GM23248 (cell line): ENCODE measurements at regions not wholly inside any gene's neighbourhood (a gene's known extent, or its start where the extent isn't known, plus 50 kb on each side); places are given as distances from the start of the nearest gene placed in this dataset.

Source experiments
- DNase-seq: peaks from one replicate; pipeline ENCODE4 v3.0.0-alpha.2; 2015
- H2AFZ ChIP-seq: fragments of 200-600 bp; sonication (generic); 2 replicates; pipeline ENCODE4 v1.6.1; 2016; ENCODE audit warnings: antibody characterized with exemption
- H3F3A ChIP-seq: fragments of 200-600 bp; sonication (generic); 2 replicates; pipeline ENCODE4 v1.6.1; 2016; ENCODE audit warnings: mild to moderate bottlenecking, antibody characterized with exemption, mixed run types; ENCODE audit not compliant: insufficient read depth
- H3K27ac ChIP-seq: fragments of 200-600 bp; sonication (generic); 2 replicates; pipeline ENCODE4 v1.5.1; 2016; ENCODE audit warnings: mild to moderate bottlenecking
- H3K27me3 ChIP-seq: fragments of 200-600 bp; sonication (generic); replicated peaks from 2 replicates; pipeline ENCODE4 v1.6.1; 2016; ENCODE audit warnings: mild to moderate bottlenecking; ENCODE audit not compliant: insufficient read depth
- H3K36me3 ChIP-seq: fragments of 200-600 bp; sonication (generic); 2 replicates; pipeline ENCODE4 v1.6.1; 2016; ENCODE audit warnings: low read depth, mild to moderate bottlenecking
- H3K4me1 ChIP-seq: fragments of 200-600 bp; sonication (generic); 2 replicates; pipeline ENCODE4 v1.6.1; 2016; ENCODE audit warnings: mild to moderate bottlenecking; ENCODE audit not compliant: insufficient read depth
- H3K4me2 ChIP-seq: fragments of 200-600 bp; sonication (generic); one replicate; pipeline ENCODE4 v1.6.1; 2016; ENCODE audit warnings: mild to moderate bottlenecking; ENCODE audit not compliant: unreplicated experiment
- H3K4me3 ChIP-seq: fragments of 200-600 bp; sonication (generic); 2 replicates; pipeline ENCODE4 v1.5.1; 2016; ENCODE audit warnings: mild to moderate bottlenecking
- H3K79me2 ChIP-seq: fragments of 200-600 bp; sonication (generic); 2 replicates; pipeline ENCODE4 v1.6.1; 2016; ENCODE audit warnings: mild to moderate bottlenecking; ENCODE audit not compliant: insufficient read depth
- H3K9ac ChIP-seq: fragments of 200-600 bp; sonication (generic); 2 replicates; pipeline ENCODE4 v1.6.1; 2016; ENCODE audit warnings: mild to moderate bottlenecking
- H3K9me2 ChIP-seq: fragments of 200-600 bp; sonication (generic); 2 replicates; pipeline ENCODE4 v1.6.1; 2016; ENCODE audit warnings: mixed run types, mild to moderate bottlenecking, moderate library complexity; ENCODE audit not compliant: insufficient read depth
- H3K9me3 ChIP-seq: fragments of 200-600 bp; sonication (generic); one replicate; pipeline ENCODE4 v1.6.1; 2017; ENCODE audit warnings: low read depth
- H4K20me1 ChIP-seq: fragments of 200-600 bp; sonication (generic); 2 replicates; pipeline ENCODE4 v1.6.0; 2016; ENCODE audit not compliant: insufficient read depth
- EZH2 ChIP-seq: fragments of 200-600 bp; sonication (generic); IDR thresholded peaks from 2 replicates; pipeline ENCODE4 v1.6.1; 2018; ENCODE audit warnings: antibody characterized with exemption, mild to moderate bottlenecking; ENCODE audit not compliant: insufficient read depth, poor library complexity, severe bottlenecking
- EZH2phosphoT487 ChIP-seq: fragments of 200-600 bp; sonication (generic); IDR thresholded peaks from 2 replicates; pipeline ENCODE4 v1.6.1; 2018; ENCODE audit warnings: antibody characterized with exemption, moderate library complexity, mild to moderate bottlenecking, low read depth; ENCODE audit not compliant: insufficient read depth
- WGBS, 2 experiments: methylation state at CpG; one replicate each; pipeline ENCODE4 v1.1.6; 2015 to 2017; ENCODE audit warnings: low lambda C conversion rate in 2 of 2, low coverage in 1 of 2; ENCODE audit errors: missing lambda C conversion rate in 2 of 2; 5-methylcytosine and 5-hydroxymethylcytosine counted together
- in situ Hi-C: fragments of 300-500 bp; cut with MboI; formaldehyde crosslinking; loops from 2 replicates; pipeline ENCODE4 v1.15.0; 2020

- in situ Hi-C loops = no loop called here
- Histone ChIP-seq H3K4me1 (no peaks in the 10 kb centered on the region), H3K4me3 (no peak overlapping the region), H2AFZ (no peak overlapping the region), H3K9me2 (no peaks in the 10 kb centered on the region), H3K27ac (no peak overlapping the region), H3K9me3 (no peaks in the 10 kb centered on the region), H3F3A (no peaks in the 10 kb centered on the region), H3K4me2 (no peak overlapping the region), H3K27me3 (no peaks in the 10 kb centered on the region), H4K20me1 (no peaks in the 10 kb centered on the region), H3K36me3 (no peaks in the 10 kb centered on the region), H3K9ac (no peak overlapping the region), H3K79me2 (no peaks in the 10 kb centered on the region)
- no peak for DNase-seq
- TF ChIP-seq EZH2phosphoT487 (no peak), EZH2 (no peak)
- WGBS, 2 experiments = 47 to 81% methylated on average over 2 of the region's 2 CpGs
These were observed 411.5 kb downstream of the RAP2B start for GRCh38 chr3:153573481-153573880.

GRCh38 chr3:153574445-153574844 lies 412.4 kb downstream of the RAP2B start:
- in situ Hi-C loops = no loop called here
- DNase-seq = no peak
- no peak overlapping the region for H3K9ac ChIP-seq

GRCh38 chr3:153577059-153577736 lies 415.2 kb downstream of the RAP2B start:
- in situ Hi-C loops = no loop called here
- H3K9ac ChIP-seq = no peak overlapping the region

More at GRCh38 chr3:153574445-153574844, 412.4 kb downstream of the RAP2B start:
- Histone ChIP-seq H3K36me3 (no peaks in the 10 kb centered on the region), H3K4me3 (no peak overlapping the region), H3K27me3 (no peaks in the 10 kb centered on the region), H3K9me2 (no peaks in the 10 kb centered on the region), H3K27ac (no peak overlapping the region), H3K4me1 (no peaks in the 10 kb centered on the region), H2AFZ (no peak overlapping the region), H3K79me2 (no peaks in the 10 kb centered on the region), H4K20me1 (no peaks in the 10 kb centered on the region), H3K9me3 (no peaks in the 10 kb centered on the region), H3F3A (no peaks in the 10 kb centered on the region), H3K4me2 (no peak overlapping the region)
- TF ChIP-seq EZH2 (no peak), EZH2phosphoT487 (no peak)
- WGBS, 2 experiments = 72 to 80% methylated on average over 2 of the region's 2 CpGs

GRCh38 chr3:153578046-153578445 lies 416.0 kb downstream of the RAP2B start:
- no peak for TF ChIP-seq EZH2
- no peak for TF ChIP-seq EZH2phosphoT487
- Histone ChIP-seq H3K79me2 (no peaks in the 10 kb centered on the region), H3K27me3 (no peaks in the 10 kb centered on the region), H2AFZ (no peak overlapping the region), H3K27ac (no peak overlapping the region), H3K4me3 (no peak overlapping the region), H3F3A (no peaks in the 10 kb centered on the region), H3K9ac (no peak overlapping the region), H3K9me2 (no peaks in the 10 kb centered on the region), H3K4me2 (no peak overlapping the region), H4K20me1 (no peaks in the 10 kb centered on the region), H3K9me3 (no peaks in the 10 kb centered on the region), H3K4me1 (no peaks in the 10 kb centered on the region), H3K36me3 (no peaks in the 10 kb centered on the region)
- in situ Hi-C loops = no loop called here
- no peak for DNase-seq

More at GRCh38 chr3:153577059-153577736, 415.2 kb downstream of the RAP2B start:
- H3K9me2 ChIP-seq = no peaks in the 10 kb centered on the region
- H3F3A ChIP-seq = no peaks in the 10 kb centered on the region
- H3K79me2 ChIP-seq = no peaks in the 10 kb centered on the region
- H4K20me1 ChIP-seq = no peaks in the 10 kb centered on the region
- no peaks in the 10 kb centered on the region for H3K4me1 ChIP-seq
- no peak overlapping the region for H3K4me3 ChIP-seq
- H3K36me3 ChIP-seq = no peaks in the 10 kb centered on the region
- H3K4me2 ChIP-seq = no peak overlapping the region
- H3K27me3 ChIP-seq = no peaks in the 10 kb centered on the region
- no peak for TF ChIP-seq EZH2
- TF ChIP-seq EZH2phosphoT487 = no peak
- H3K9me3 ChIP-seq = no peaks in the 10 kb centered on the region
- DNase-seq = no peak
- H2AFZ ChIP-seq = no peak overlapping the region
- WGBS, 2 experiments = 37 to 40% methylated on average over 3 of the region's 3 CpGs
- no peak overlapping the region for H3K27ac ChIP-seq
